Astrocyte (in vitro differentiated cells and primary cell): ENCODE measurements at regions not wholly inside any gene's neighbourhood (a gene's known extent, or its start where the extent isn't known, plus 50 kb on each side); places are given as distances from the start of the nearest gene placed in this dataset.

Source experiments
- DNase-seq: peaks from one replicate; pipeline ENCODE4 v3.0.0-alpha.2; 2010; ENCODE audit warnings: low read depth
- FAIRE-seq: peaks from 2 replicates; lab custom pipeline; 2011; peaks lifted over from hg19 to GRCh38; lab: Jason Lieb, UNC
- H2AFZ ChIP-seq: 2 replicates; pipeline ENCODE4 v1.6.0; 2012; ENCODE audit warnings: low read depth, low read length, inconsistent platforms
- H3K27ac ChIP-seq: 2 replicates; pipeline ENCODE4 v1.5.1; 2011; ENCODE audit warnings: low read depth, low read length, inconsistent platforms
- H3K27me3 ChIP-seq: 2 replicates; pipeline ENCODE4 v1.6.0; 2011; ENCODE audit warnings: low read length, inconsistent platforms; ENCODE audit not compliant: insufficient read depth
- H3K36me3 ChIP-seq: 2 replicates; pipeline ENCODE4 v1.5.1; 2011; ENCODE audit warnings: low read length, inconsistent platforms; ENCODE audit not compliant: insufficient read depth
- H3K4me1 ChIP-seq: 2 replicates; pipeline ENCODE4 v1.5.1; 2011; ENCODE audit warnings: low read length, inconsistent platforms; ENCODE audit not compliant: insufficient read depth
- H3K4me2 ChIP-seq: 2 replicates; pipeline ENCODE4 v1.6.0; 2012; ENCODE audit warnings: low read length, inconsistent platforms
- H3K4me3 ChIP-seq: 2 replicates; pipeline ENCODE4 v1.5.1; 2011; ENCODE audit warnings: low read depth, mild to moderate bottlenecking, low read length, inconsistent platforms; ENCODE audit not compliant: insufficient read depth
- H3K79me2 ChIP-seq: 2 replicates; pipeline ENCODE4 v1.6.0; 2012; ENCODE audit warnings: mild to moderate bottlenecking, low read length, inconsistent platforms; ENCODE audit not compliant: insufficient read depth
- H3K9ac ChIP-seq: 2 replicates; pipeline ENCODE4 v1.6.0; 2012; ENCODE audit warnings: mild to moderate bottlenecking, low read length, inconsistent platforms
- H3K9me3 ChIP-seq: 2 replicates; pipeline ENCODE4 v1.5.1; 2012; ENCODE audit warnings: low read depth, mild to moderate bottlenecking, low read length, inconsistent platforms; ENCODE audit not compliant: insufficient read depth
- H4K20me1 ChIP-seq: 2 replicates; pipeline ENCODE4 v1.6.0; 2012; ENCODE audit warnings: low read length, inconsistent platforms; ENCODE audit not compliant: insufficient read depth
- H3K27ac Mint-ChIP-seq: one replicate; pipeline ENCODE4 v1.8.0; 2021; ENCODE audit warnings: mild to moderate bottlenecking, mixed read lengths; ENCODE audit not compliant: unreplicated experiment
- H3K27me3 Mint-ChIP-seq: one replicate; pipeline ENCODE4 v1.8.0; 2021; ENCODE audit warnings: low read depth, mixed read lengths; ENCODE audit not compliant: unreplicated experiment
- H3K36me3 Mint-ChIP-seq: one replicate; pipeline ENCODE4 v1.8.0; 2021; ENCODE audit warnings: low read depth, mixed read lengths; ENCODE audit not compliant: unreplicated experiment
- H3K4me1 Mint-ChIP-seq: one replicate; pipeline ENCODE4 v1.8.0; 2021; ENCODE audit warnings: low read depth, mixed read lengths; ENCODE audit not compliant: unreplicated experiment
- H3K4me3 Mint-ChIP-seq: one replicate; pipeline ENCODE4 v1.8.0; 2021; ENCODE audit warnings: mild to moderate bottlenecking, moderate library complexity, mixed read lengths; ENCODE audit not compliant: unreplicated experiment
- H3K9me3 Mint-ChIP-seq: one replicate; pipeline ENCODE4 v1.8.0; 2021; ENCODE audit warnings: mild to moderate bottlenecking, mixed read lengths; ENCODE audit not compliant: unreplicated experiment
- CTCF ChIP-seq: IDR thresholded peaks from 2 replicates; pipeline ENCODE4 v1.5.1; 2011; ENCODE audit warnings: low read depth, mild to moderate bottlenecking, inconsistent platforms, low read length, moderate library complexity; ENCODE audit not compliant: insufficient read depth
- EZH2 ChIP-seq: IDR thresholded peaks from 2 replicates; pipeline ENCODE4 v1.6.1; 2012; ENCODE audit warnings: mild to moderate bottlenecking, low read length, inconsistent platforms; ENCODE audit not compliant: insufficient read depth

GRCh38 chr2:8121826-8122513, 559.9 kb upstream of the ID2 start:
- Histone ChIP-seq H3K27ac (no peak overlapping the region), H3K36me3 (no peaks in the 10 kb centered on the region), H3K4me2 (no peak overlapping the region), H3K4me1 (peaks cover 11% of the 10 kb centered on the region), H3K79me2 (no peaks in the 10 kb centered on the region), H3K27me3 (no peaks in the 10 kb centered on the region), H2AFZ (no peak overlapping the region), H3K4me3 (no peak overlapping the region), H3K9me3 (no peaks in the 10 kb centered on the region), H4K20me1 (no peaks in the 10 kb centered on the region), H3K9ac (no peak overlapping the region)
- Mint-ChIP-seq H3K4me3 (no peak overlapping the region), H3K36me3 (no peaks in the 10 kb centered on the region), H3K27me3 (peaks cover 3% of the 10 kb centered on the region), H3K4me1 (peaks cover 19% of the 10 kb centered on the region), H3K9me3 (no peaks in the 10 kb centered on the region), H3K27ac (no peak overlapping the region)
- DNase-seq = no peak
- peak; percentile 39 for FAIRE-seq
- TF ChIP-seq EZH2 = no peak
- no peak for TF ChIP-seq CTCF

- peaks cover 11% of the 10 kb centered on the region for H3K4me1 ChIP-seq
- H3K27ac Mint-ChIP-seq = no peak overlapping the region
- no peaks in the 10 kb centered on the region for H3K27me3 ChIP-seq
- no peaks in the 10 kb centered on the region for H3K36me3 ChIP-seq
- H3K4me3 ChIP-seq = no peak overlapping the region
- H3K27ac ChIP-seq = no peak overlapping the region
- H3K79me2 ChIP-seq = no peaks in the 10 kb centered on the region
- TF ChIP-seq EZH2 (no peak), CTCF (no peak)
- no peak overlapping the region for H2AFZ ChIP-seq
- H3K36me3 Mint-ChIP-seq = no peaks in the 10 kb centered on the region
- H3K9ac ChIP-seq = no peak overlapping the region
- H3K4me2 ChIP-seq = no peak overlapping the region
- no peak overlapping the region for H3K4me3 Mint-ChIP-seq
- DNase-seq (no peak), FAIRE-seq (no peak)
- no peaks in the 10 kb centered on the region for H4K20me1 ChIP-seq
- H3K4me1 Mint-ChIP-seq = peaks cover 19% of the 10 kb centered on the region
- H3K27me3 Mint-ChIP-seq = peaks cover 3% of the 10 kb centered on the region
- H3K9me3 ChIP-seq = no peaks in the 10 kb centered on the region
- H3K9me3 Mint-ChIP-seq = no peaks in the 10 kb centered on the region
These were observed 559.3 kb upstream of the ID2 start for GRCh38 chr2:8122520-8122919.

- Histone ChIP-seq H3K9ac (no peak overlapping the region), H4K20me1 (no peaks in the 10 kb centered on the region), H3K9me3 (no peaks in the 10 kb centered on the region), H3K4me3 (no peak overlapping the region), H3K36me3 (no peaks in the 10 kb centered on the region), H2AFZ (no peak overlapping the region), H3K27ac (no peak overlapping the region), H3K79me2 (no peaks in the 10 kb centered on the region), H3K27me3 (no peaks in the 10 kb centered on the region), H3K4me2 (no peak overlapping the region), H3K4me1 (peaks cover 11% of the 10 kb centered on the region)
- H3K27me3 Mint-ChIP-seq = peaks cover 3% of the 10 kb centered on the region
- no peaks in the 10 kb centered on the region for H3K36me3 Mint-ChIP-seq
- DNase-seq (no peak), FAIRE-seq (no peak)
- H3K4me1 Mint-ChIP-seq = peaks cover 19% of the 10 kb centered on the region
- H3K4me3 Mint-ChIP-seq = no peak overlapping the region
- TF ChIP-seq EZH2 = no peak
- TF ChIP-seq CTCF = no peak
- H3K9me3 Mint-ChIP-seq = no peaks in the 10 kb centered on the region
- no peak overlapping the region for H3K27ac Mint-ChIP-seq
These were observed 558.4 kb upstream of the ID2 start for GRCh38 chr2:8123464-8123863.
